ENCODE measurements at regions not wholly inside any gene's neighbourhood (a gene's known extent, or its start where the extent isn't known, plus 50 kb on each side); places are given as distances from the start of the nearest gene placed in this dataset.
"Not testable (repeated sequence)": the region's sequence is repeated elsewhere in the genome, so short reads cannot be mapped to it uniquely, and the experiment has no call there.

- no peak for DNase-seq
Observed at GRCh38 chrX:5695971-5696370, 532.7 kb downstream of the NLGN4X start.

- DNase-seq: peak; percentile 4
Observed at GRCh38 chrX:5683996-5684395, 544.7 kb downstream of the NLGN4X start.

DNA sequence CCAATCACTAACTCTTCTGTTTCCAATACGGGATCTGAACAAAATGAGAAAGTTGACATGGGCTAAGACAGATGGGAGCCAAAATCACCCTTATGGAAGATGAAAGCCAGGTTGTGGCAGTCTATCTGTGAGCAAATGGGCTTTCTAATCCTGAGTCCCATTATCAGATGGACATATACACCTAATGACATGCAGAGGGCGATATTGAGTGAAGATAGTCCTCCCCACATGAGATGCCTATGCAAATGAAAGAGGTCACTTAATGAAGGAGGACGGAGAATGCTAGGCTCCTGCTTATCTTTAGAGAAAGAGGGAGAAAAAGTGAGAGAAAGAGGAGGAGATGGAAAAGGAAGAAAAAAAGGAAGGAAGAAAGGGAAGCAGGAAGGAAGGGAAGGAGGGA, 547.5 kb downstream of the NLGN4X start:
- DNase-seq: peak; percentile 33

- no peak for DNase-seq
Observed at GRCh38 chrX:5674036-5674435, 554.6 kb downstream of the NLGN4X start.

- DNase-seq: no peak
Observed at GRCh38 chrX:5672099-5672498, 556.6 kb downstream of the NLGN4X start.

DNA sequence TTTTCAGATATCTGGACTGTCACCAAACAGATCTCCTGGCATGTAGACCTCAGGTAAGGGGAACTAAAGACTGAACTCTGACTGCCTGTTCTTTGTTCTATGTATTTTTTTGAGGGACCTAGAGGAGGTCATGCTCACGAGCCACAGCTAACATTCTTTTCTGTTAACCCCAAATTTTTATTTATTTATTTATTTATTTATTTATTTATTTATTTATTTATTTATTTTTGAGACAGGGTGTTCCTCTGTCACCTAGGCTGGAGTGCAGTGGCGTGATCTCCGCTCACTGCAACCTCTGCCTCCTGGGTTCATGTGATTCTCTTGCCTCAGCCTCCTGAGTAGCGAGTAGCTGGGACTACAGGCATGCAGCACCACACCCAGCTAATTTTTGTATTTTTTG, 562.0 kb downstream of the NLGN4X start:
- DNase-seq: not testable (repeated sequence)

- DNase-seq: no peak
Observed at GRCh38 chrX:5656544-5656943, 572.1 kb downstream of the NLGN4X start.

DNA sequence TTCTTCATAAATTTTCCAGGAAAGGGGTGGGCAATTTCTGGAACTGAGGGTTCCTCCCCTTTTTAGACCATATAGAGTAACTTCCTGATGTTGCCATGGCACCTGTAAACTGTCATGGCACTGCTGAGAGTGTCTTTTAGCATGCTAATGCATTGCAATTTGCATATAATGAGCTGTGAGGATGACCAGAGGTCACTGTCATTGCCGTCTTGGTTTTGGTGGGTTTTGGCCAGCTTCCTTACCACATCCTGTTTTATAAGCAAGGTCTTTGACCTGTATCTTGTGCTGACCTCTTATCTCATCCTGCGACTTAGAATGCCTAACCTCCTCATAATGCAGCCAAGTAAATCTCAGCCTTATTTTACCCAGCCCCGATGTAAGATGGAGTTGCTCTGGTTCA, 577.8 kb downstream of the NLGN4X start:
- peak; percentile 30 for DNase-seq

GRCh38 chrX:5648941-5649568, 579.6 kb downstream of the NLGN4X start:
- DNase-seq: no peak

DNA sequence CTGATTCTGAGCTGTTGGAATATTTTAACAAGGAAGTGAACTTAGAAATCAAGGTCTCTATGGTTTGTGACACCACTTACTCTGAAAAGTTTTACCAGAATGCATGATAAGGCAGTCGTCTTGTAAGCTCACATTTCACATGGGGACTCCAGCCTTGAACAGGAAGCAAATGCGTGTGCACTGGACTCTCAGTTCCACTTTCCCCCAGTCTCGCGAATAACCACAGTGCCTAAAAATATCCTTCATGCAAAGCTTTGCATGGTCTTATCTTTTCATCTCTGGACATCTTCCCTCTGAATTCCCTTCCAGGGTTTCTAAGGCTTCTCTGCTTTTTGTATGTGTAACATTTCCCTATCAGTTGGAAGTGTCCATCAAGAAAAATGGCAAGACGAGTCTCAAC, 581.8 kb downstream of the NLGN4X start:
- DNase-seq: peak; percentile 80

- DNase-seq: peak; percentile 71
Observed at GRCh38 chrX:5644776-5645175, 583.9 kb downstream of the NLGN4X start.

- DNase-seq: no peak
Observed at GRCh38 chrX:5640071-5640470, 588.6 kb downstream of the NLGN4X start.

DNA sequence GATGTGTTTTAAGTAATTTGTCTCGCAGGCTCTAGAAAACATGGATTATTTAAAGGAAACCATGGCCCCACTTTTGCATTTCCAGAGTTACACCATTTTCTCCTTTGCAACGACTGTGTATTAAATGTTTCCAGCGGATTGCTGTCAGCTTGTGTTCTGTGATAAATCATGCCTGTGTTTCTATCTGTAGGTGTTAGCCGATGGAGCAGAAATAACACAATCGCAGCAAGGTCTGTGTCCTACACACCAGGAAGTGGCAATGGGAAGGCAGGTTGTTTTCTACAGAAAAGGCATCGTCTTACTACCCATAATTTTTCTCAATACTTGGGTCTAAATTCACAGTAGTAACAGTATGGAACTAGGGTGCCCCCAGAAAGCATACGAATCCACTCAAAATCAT, 590.1 kb downstream of the NLGN4X start:
- DNase-seq: no peak

GRCh38 chrX:5632887-5633286, 595.8 kb downstream of the NLGN4X start:
- DNase-seq: no peak

- no peak for DNase-seq
Observed at GRCh38 chrX:5632061-5632614, 596.5 kb downstream of the NLGN4X start.

- no peak for DNase-seq
Observed at GRCh38 chrX:5617666-5618065, 611.0 kb downstream of the NLGN4X start.

- DNase-seq: peak; percentile 81
Observed at GRCh38 chrX:5595570-5595969, 633.1 kb downstream of the NLGN4X start.

GRCh38 chrX:5586726-5587125, 641.9 kb downstream of the NLGN4X start:
- no peak for DNase-seq

GRCh38 chrX:5575407-5575806, 653.3 kb downstream of the NLGN4X start:
- no peak for DNase-seq

DNA sequence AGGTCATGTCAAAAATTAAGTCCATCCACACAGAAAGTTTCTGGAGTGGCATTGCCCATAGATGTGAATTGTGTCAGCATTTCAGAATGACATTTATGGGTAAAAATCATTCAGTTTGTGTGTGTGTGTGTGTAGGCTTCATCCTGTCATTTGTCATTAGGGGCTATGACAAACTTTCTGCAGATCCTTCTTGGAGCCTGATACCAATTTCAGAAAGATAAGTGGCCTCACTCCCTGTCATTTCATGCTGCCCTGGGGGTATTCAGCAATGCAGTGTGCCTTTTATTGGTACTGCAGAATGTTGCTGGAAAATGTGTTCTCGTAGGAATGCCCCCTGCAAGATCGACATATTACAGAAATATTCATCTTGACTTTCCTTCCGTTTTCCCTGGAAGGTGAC, 659.7 kb downstream of the NLGN4X start:
- DNase-seq: no peak

DNA sequence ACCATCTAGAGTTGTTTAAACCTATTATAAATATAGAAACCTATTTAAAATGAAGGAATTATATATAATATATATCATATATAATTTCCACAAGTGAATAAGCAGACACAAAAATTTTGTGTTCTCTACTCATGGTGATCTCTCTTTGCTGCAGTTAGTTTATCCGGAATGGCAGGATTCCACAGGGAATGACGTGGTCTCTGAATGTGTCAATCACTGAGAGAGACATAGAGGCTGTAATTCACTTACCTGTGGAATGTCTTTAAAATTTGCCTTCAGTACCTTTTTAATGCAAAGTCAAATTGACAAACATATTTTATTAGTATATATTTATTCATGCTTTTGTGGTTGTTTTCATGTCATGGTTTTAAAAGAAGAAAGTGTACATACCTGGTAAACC, 669.3 kb downstream of the NLGN4X start:
- DNase-seq: no peak

DNA sequence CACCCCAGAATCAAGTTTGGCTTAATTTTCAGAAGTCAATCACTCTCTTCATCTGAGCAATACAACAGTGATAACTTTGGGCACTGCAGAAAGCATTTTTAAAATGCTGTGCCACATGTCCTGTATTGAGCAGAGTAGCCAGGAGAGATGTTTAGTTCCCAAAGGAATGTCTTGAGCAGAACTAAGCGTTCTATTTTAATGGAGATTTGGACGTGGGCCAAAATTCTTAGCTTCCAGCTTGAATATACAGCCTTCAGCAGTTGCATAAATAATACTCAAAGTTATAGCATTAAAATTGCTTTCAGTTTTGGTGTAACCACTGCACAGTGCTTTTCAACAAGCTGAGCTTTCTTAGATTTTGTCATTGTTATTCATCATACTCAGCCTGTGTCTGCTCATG, 679.2 kb downstream of the NLGN4X start:
- no peak for DNase-seq

GRCh38 chrX:5537098-5537497, 691.6 kb downstream of the NLGN4X start:
- no peak for DNase-seq

- DNase-seq: no peak
Observed at GRCh38 chrX:5536261-5536660, 692.4 kb downstream of the NLGN4X start.

DNA sequence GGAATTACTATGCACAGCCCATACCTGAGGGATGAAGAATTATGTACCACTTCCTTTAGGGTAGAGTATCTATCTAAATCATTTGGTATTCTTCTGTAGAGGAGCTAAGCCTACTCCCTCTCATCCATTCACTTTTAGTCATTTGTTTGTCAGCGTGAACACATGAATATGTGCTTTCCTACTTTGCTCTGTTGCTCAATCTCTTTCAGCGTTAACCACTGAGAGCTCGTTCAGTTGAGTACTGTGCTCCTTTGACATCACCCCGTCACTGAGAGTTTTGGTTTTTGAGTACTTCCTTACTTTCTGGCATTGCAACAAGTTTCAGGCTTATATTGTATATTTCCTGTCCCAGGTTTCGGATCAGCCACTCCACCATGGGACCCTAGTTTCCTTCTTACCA, 700.6 kb downstream of the NLGN4X start:
- DNase-seq: no peak

All from RPMI8226 (cell line).